ENCODE measurements at regions not wholly inside any gene's neighbourhood (a gene's known extent, or its start where the extent isn't known, plus 50 kb on each side); places are given as distances from the start of the nearest gene placed in this dataset.

GRCh38 chr2:216320852-216321251 lies 51.4 kb downstream of the MARCHF4 start:
- TF ChIP-seq CTCF (IDR thresholded peaks at IDR 0.05) (no peak), POLR2A (IDR thresholded peaks at IDR 0.05) (no peak), POLR2AphosphoS5 (IDR thresholded peaks at IDR 0.05) (no peak)
